Neural cell (in vitro differentiated cells): ENCODE measurements at regions not wholly inside any gene's neighbourhood (a gene's known extent, or its start where the extent isn't known, plus 50 kb on each side); places are given as distances from the start of the nearest gene placed in this dataset.

Experiments
- H2AFZ ChIP-seq: fragments of 200-600, 300-800 bp; sonication (generic), shearing (Covaris generic); 2 replicates; pipeline ENCODE4 v1.6.0; 2014; ENCODE audit warnings: low read depth, mild to moderate bottlenecking, antibody characterized with exemption, low read length, moderate library complexity
- H3F3A ChIP-seq: fragments of 200-600 bp; shearing (Covaris generic); 2 replicates; pipeline ENCODE4 v1.6.1; 2016; ENCODE audit warnings: mild to moderate bottlenecking, moderate library complexity, mixed read lengths, antibody characterized with exemption, low read length; ENCODE audit not compliant: insufficient read depth, poor library complexity, severe bottlenecking
- H3K27ac ChIP-seq: fragments of 200-600, 300-800 bp; sonication (generic), shearing (Covaris generic); 2 replicates; pipeline ENCODE4 v1.5.1; 2014; ENCODE audit warnings: mild to moderate bottlenecking, low read length, moderate library complexity
- H3K27me3 ChIP-seq: fragments of 300-800, 200-600 bp; sonication (generic), shearing (Covaris generic); 2 replicates; pipeline ENCODE4 v1.6.0; 2014; ENCODE audit warnings: mild to moderate bottlenecking, low read depth, low read length, moderate library complexity; ENCODE audit not compliant: insufficient read depth
- H3K36me3 ChIP-seq: fragments of 300-800, 200-600 bp; sonication (generic), shearing (Covaris generic); 2 replicates; pipeline ENCODE4 v1.5.1; 2014; ENCODE audit warnings: mild to moderate bottlenecking, antibody characterized with exemption, low read length, moderate library complexity; ENCODE audit not compliant: insufficient read depth
- H3K4me2 ChIP-seq: fragments of 300-800, 200-600 bp; sonication (generic), shearing (Covaris generic); 2 replicates; pipeline ENCODE4 v1.6.0; 2014; ENCODE audit warnings: mild to moderate bottlenecking, low read length
- H3K4me3 ChIP-seq: fragments of 300-800, 200-600 bp; sonication (generic), shearing (Covaris generic); 2 replicates; pipeline ENCODE4 v1.5.1; 2014; ENCODE audit warnings: mild to moderate bottlenecking, low read length, moderate library complexity
- H3K79me2 ChIP-seq: fragments of 200-600 bp; shearing (Covaris generic); replicated peaks from 2 replicates; pipeline ENCODE4 v1.6.0; 2014; ENCODE audit warnings: mild to moderate bottlenecking, low read length, moderate library complexity; ENCODE audit not compliant: insufficient read depth
- H3K9ac ChIP-seq: fragments of 300-800, 200-600 bp; sonication (generic), shearing (Covaris generic); 2 replicates; pipeline ENCODE4 v1.6.1; 2016; ENCODE audit warnings: mild to moderate bottlenecking, low read length, mixed read lengths
- H3K9me2 ChIP-seq: fragments of 200-600 bp; shearing (Covaris generic); 2 replicates; pipeline ENCODE4 v1.6.1; 2016; ENCODE audit warnings: mild to moderate bottlenecking, low read length, mixed read lengths; ENCODE audit not compliant: insufficient read depth
- H3K9me3 ChIP-seq: fragments of 200-600, 300-800 bp; sonication (generic), shearing (Covaris generic); 2 replicates; pipeline ENCODE4 v1.6.1; 2016; ENCODE audit warnings: mild to moderate bottlenecking, mixed run types, low read length, moderate library complexity, mixed read lengths
- H4K20me1 ChIP-seq: fragments of 200-600 bp; shearing (Covaris generic); 2 replicates; pipeline ENCODE4 v1.6.1; 2016; ENCODE audit warnings: mild to moderate bottlenecking, mixed run types; ENCODE audit not compliant: insufficient read depth
- CTCF ChIP-seq: fragments of 450-650 bp; IDR thresholded peaks from 2 replicates; pipeline ENCODE4 v1.5.1; 2014; ENCODE audit warnings: antibody characterized with exemption, mild to moderate bottlenecking, moderate library complexity; ENCODE audit not compliant: poor library complexity, severe bottlenecking
- EP300 ChIP-seq: fragments of 450-650 bp; conservative IDR thresholded peaks from 2 replicates; pipeline ENCODE4 v1.6.1; 2014; ENCODE audit warnings: antibody characterized with exemption, mild to moderate bottlenecking, moderate library complexity; ENCODE audit not compliant: poor library complexity, severe bottlenecking
- EZH2 ChIP-seq: fragments of 200-600, 300-800 bp; shearing (Covaris generic), sonication (generic); IDR thresholded peaks from 2 replicates; pipeline ENCODE4 v1.6.1; 2014; ENCODE audit warnings: antibody characterized with exemption, low read length, borderline replicate concordance, mild to moderate bottlenecking; ENCODE audit not compliant: insufficient read depth, poor library complexity, severe bottlenecking
- MXI1 ChIP-seq: fragments of 450-650 bp; conservative IDR thresholded peaks from 2 replicates; pipeline ENCODE4 v1.6.1; 2014; ENCODE audit warnings: antibody characterized with exemption, mild to moderate bottlenecking; ENCODE audit not compliant: poor library complexity, severe bottlenecking
- POLR2AphosphoS5 ChIP-seq: IDR thresholded peaks from 2 replicates; pipeline ENCODE4 v1.6.1; 2012
- RAD21 ChIP-seq: fragments of 450-650 bp; conservative IDR thresholded peaks from 2 replicates; pipeline ENCODE4 v1.6.1; 2014; ENCODE audit warnings: antibody characterized with exemption, mild to moderate bottlenecking, moderate library complexity
- REST ChIP-seq: IDR thresholded peaks from 2 replicates; pipeline ENCODE4 v1.6.1; 2012; ENCODE audit warnings: borderline replicate concordance
- SMC3 ChIP-seq: fragments of 450-650 bp; conservative IDR thresholded peaks from 2 replicates; pipeline ENCODE4 v1.6.1; 2014; ENCODE audit warnings: antibody characterized with exemption, mild to moderate bottlenecking, moderate library complexity; ENCODE audit not compliant: poor library complexity
- TAF1 ChIP-seq: IDR thresholded peaks from 2 replicates; pipeline ENCODE4 v1.6.1; 2012; ENCODE audit warnings: low read depth

GRCh38 chr6:137332637-137333280, 113.6 kb upstream of the IFNGR1 start:
- H3K4me2 ChIP-seq: no peak overlapping the region
- no peaks in the 10 kb centered on the region for H3K36me3 ChIP-seq
- H3K27me3 ChIP-seq: no peaks in the 10 kb centered on the region
- no peaks in the 10 kb centered on the region for H3K9me2 ChIP-seq
- H4K20me1 ChIP-seq: no peaks in the 10 kb centered on the region
- H3K27ac ChIP-seq: no peak overlapping the region
- no peaks in the 10 kb centered on the region for H3K9me3 ChIP-seq
- H3F3A ChIP-seq: no peaks in the 10 kb centered on the region
- no peak overlapping the region for H2AFZ ChIP-seq
- no peaks in the 10 kb centered on the region for H3K79me2 ChIP-seq
- no peak overlapping the region for H3K9ac ChIP-seq
- TF ChIP-seq EP300 (no peak), RAD21 (no peak), POLR2AphosphoS5 (no peak), CTCF (no peak), SMC3 (no peak), EZH2 (no peak), MXI1 (no peak)
- no peak overlapping the region for H3K4me3 ChIP-seq

GRCh38 chr6:137323860-137324259, 104.7 kb upstream of the IFNGR1 start:
- TF ChIP-seq CTCF (no peak), TAF1 (no peak), EP300 (no peak), SMC3 (no peak), RAD21 (no peak), EZH2 (no peak), REST (no peak), POLR2AphosphoS5 (no peak), MXI1 (no peak)
- no peak overlapping the region for H3K4me2 ChIP-seq
- H3F3A ChIP-seq: no peaks in the 10 kb centered on the region
- H2AFZ ChIP-seq: no peak overlapping the region
- no peaks in the 10 kb centered on the region for H3K9me2 ChIP-seq
- H3K36me3 ChIP-seq: no peaks in the 10 kb centered on the region
- no peak overlapping the region for H3K4me3 ChIP-seq
- no peaks in the 10 kb centered on the region for H3K79me2 ChIP-seq
- H3K27ac ChIP-seq: no peak overlapping the region
- no peaks in the 10 kb centered on the region for H3K9me3 ChIP-seq
- no peak overlapping the region for H3K9ac ChIP-seq
- no peaks in the 10 kb centered on the region for H3K27me3 ChIP-seq
- no peaks in the 10 kb centered on the region for H4K20me1 ChIP-seq
